HCT116 (cell line): ENCODE measurements at regions not wholly inside any gene's neighbourhood (a gene's known extent, or its start where the extent isn't known, plus 50 kb on each side); places are given as distances from the start of the nearest gene placed in this dataset.

Experiments
- ATAC-seq: fragments of 200-7000 bp; cut with Tn5 transposase; 2 replicates; pipeline ENCODE4 v1.9.1; 2020; ENCODE audit warnings: mild to moderate bottlenecking, moderate library complexity
- BruUV-seq: library from RNA; stranded (reverse); fragments of 400-500 nt; replicated peaks from 2 replicates; lab custom pipeline; 2021; lab: Mats Ljungman, UMichigan
- CTCF ChIA-PET: fragments of 300-600 bp; sonication (Branson Sonifier 250); formaldehyde crosslinking; loops from one replicate; lab custom pipeline; 2021; ENCODE audit warnings: antibody characterized with exemption; lab: Charles Lee
- POLR2A ChIA-PET: fragments of 300-600, 350-600 bp; sonication (Branson Sonifier 250); formaldehyde crosslinking; loops from one replicate; lab custom pipeline; 2021; ENCODE audit warnings: antibody characterized with exemption; lab: Charles Lee
- RAD21 ChIA-PET, 2 experiments: fragments of 300-600 bp; sonication (Branson Sonifier 250); formaldehyde crosslinking; loops; one replicate each; lab custom pipeline; 2023; ENCODE audit warnings: low total read pairs in 2 of 2; ENCODE audit not compliant: uncharacterized antibody in 2 of 2, unreplicated experiment in 2 of 2, low non-redundant PET in 1 of 2; lab: Charles Lee
- DNase-seq: peaks from one replicate; pipeline ENCODE4 v3.0.0-alpha.2; 2010; ENCODE audit warnings: low read depth, low spot score
- H2AFZ ChIP-seq: fragments of 200-600 bp; shearing (Covaris generic), sonication (generic); 2 replicates; pipeline ENCODE4 v1.6.1; 2017; ENCODE audit warnings: low read depth, mixed run types, mixed read lengths, antibody characterized with exemption, low read length; ENCODE audit not compliant: poor library complexity, severe bottlenecking
- H3K27ac ChIP-seq: 2 replicates; pipeline ENCODE4 v1.5.1; 2012; ENCODE audit warnings: low read depth, low read length
- H3K27me3 ChIP-seq: fragments of 200-600 bp; sonication (generic); 2 replicates; pipeline ENCODE4 v1.6.1; 2016; ENCODE audit warnings: mixed run types, low read length, mixed read lengths; ENCODE audit not compliant: insufficient read depth
- H3K36me3 ChIP-seq, 2 experiments: fragments of 200-500 bp in 1 of 2; fragments of 200-600 bp in 1 of 2; sonication (Bioruptor generic) in 1 of 2; sonication (generic) in 1 of 2; 2 replicates each; pipeline versions ENCODE4 v1.5.1 to v1.6.1; 2014 to 2016; ENCODE audit warnings: low read length in 2 of 2, inconsistent platforms in 1 of 2, mixed read lengths in 1 of 2, mixed run types in 1 of 2; ENCODE audit not compliant: insufficient read depth in 2 of 2, control insufficient read depth in 1 of 2
- H3K4me1 ChIP-seq, 2 experiments: fragments of 200-600 bp in 1 of 2; sonication (generic) in 1 of 2; 2 replicates each; pipeline versions ENCODE4 v1.5.1 to v1.6.1; 2012 to 2017; ENCODE audit warnings: low read length in 2 of 2, inconsistent platforms in 1 of 2, mild to moderate bottlenecking in 1 of 2, mixed read lengths in 1 of 2, mixed run types in 1 of 2, moderate library complexity in 1 of 2; ENCODE audit not compliant: insufficient read depth in 2 of 2, control insufficient read depth in 1 of 2
- H3K4me2 ChIP-seq: fragments of 200-600 bp; sonication (generic); 2 replicates; pipeline ENCODE4 v1.6.1; 2017; ENCODE audit warnings: mixed run types, low read length, mixed read lengths
- H3K4me3 ChIP-seq, 2 experiments: fragments of 200-600 bp in 1 of 2; sonication (generic) in 1 of 2; replicated peaks in 1 of 2; 2 replicates each; pipeline ENCODE4 v1.5.1; 2011 to 2016; ENCODE audit warnings: low read length in 2 of 2, control low read depth in 1 of 2, low read depth in 1 of 2, mild to moderate bottlenecking in 1 of 2, mixed read lengths in 1 of 2, mixed run types in 1 of 2
- H3K79me2 ChIP-seq: fragments of 200-600 bp; sonication (generic); 2 replicates; pipeline ENCODE4 v1.6.1; 2017; ENCODE audit warnings: mild to moderate bottlenecking, mixed run types, low read length, moderate library complexity, mixed read lengths; ENCODE audit not compliant: insufficient read depth
- H3K9ac ChIP-seq: fragments of 200-600 bp; sonication (generic); 2 replicates; pipeline ENCODE4 v1.6.1; 2016; ENCODE audit warnings: low read length, mixed read lengths
- H3K9me2 ChIP-seq: fragments of 200-600 bp; sonication (generic), shearing (Covaris generic); 2 replicates; pipeline ENCODE4 v1.6.1; 2017; ENCODE audit warnings: mixed run types, mild to moderate bottlenecking, moderate library complexity; ENCODE audit not compliant: insufficient read depth
- H3K9me3 ChIP-seq, 2 experiments: fragments of 200-500 bp in 1 of 2; fragments of 200-600 bp in 1 of 2; sonication (Bioruptor generic) in 1 of 2; sonication (generic) in 1 of 2; 2 replicates each; pipeline ENCODE4 v1.6.1; 2014 to 2017; ENCODE audit warnings: low read length in 2 of 2, mixed read lengths in 2 of 2, inconsistent platforms in 1 of 2, low read depth in 1 of 2, mild to moderate bottlenecking in 1 of 2, mixed run types in 1 of 2, moderate library complexity in 1 of 2; ENCODE audit not compliant: control insufficient read depth in 1 of 2, insufficient read depth in 1 of 2
- H4K20me1 ChIP-seq: fragments of 200-600 bp; sonication (generic), shearing (Covaris generic); 2 replicates; pipeline ENCODE4 v1.6.1; 2017; ENCODE audit warnings: mixed run types, mild to moderate bottlenecking, moderate library complexity; ENCODE audit not compliant: insufficient read depth
- ATF3 ChIP-seq: IDR thresholded peaks from 2 replicates; pipeline ENCODE4 v1.6.1; 2012
- CTCF ChIP-seq, 3 experiments: fragments of 200-600 bp in 1 of 3; sonication (generic) in 1 of 3; IDR thresholded peaks in 2 of 3; conservative IDR thresholded peaks in 1 of 3; 2 replicates each; pipeline ENCODE4 v1.5.1; 2012 to 2017; ENCODE audit warnings: low read depth in 2 of 3, low read length in 2 of 3, antibody characterized with exemption in 1 of 3, borderline replicate concordance in 1 of 3, control low read depth in 1 of 3, mild to moderate bottlenecking in 1 of 3, mixed read lengths in 1 of 3, mixed run types in 1 of 3, moderate library complexity in 1 of 3; ENCODE audit not compliant: insufficient read depth in 1 of 3
- EGR1 ChIP-seq: IDR thresholded peaks from 2 replicates; pipeline ENCODE4 v1.6.1; 2012; ENCODE audit warnings: low read depth
- ELF1 ChIP-seq: IDR thresholded peaks from 2 replicates; pipeline ENCODE4 v1.6.1; 2012; ENCODE audit warnings: low read depth, borderline replicate concordance
- EZH2phosphoT487 ChIP-seq: fragments of 200-600 bp; IDR thresholded peaks from 2 replicates; pipeline ENCODE4 v1.6.1; 2018; ENCODE audit warnings: antibody characterized with exemption, borderline replicate concordance
- JUND ChIP-seq: IDR thresholded peaks from 2 replicates; pipeline ENCODE4 v1.6.1; 2012
- MAX ChIP-seq: IDR thresholded peaks from 2 replicates; pipeline ENCODE4 v1.6.1; 2012
- POLR2AphosphoS5 ChIP-seq: IDR thresholded peaks from 2 replicates; pipeline ENCODE4 v1.6.1; 2011; ENCODE audit warnings: mild to moderate bottlenecking, low read depth, low read length, moderate library complexity
- RAD21 ChIP-seq: IDR thresholded peaks from 2 replicates; pipeline ENCODE4 v1.6.1; 2012; ENCODE audit warnings: low read depth, mild to moderate bottlenecking
- TCF7L2 ChIP-seq: IDR thresholded peaks from 2 replicates; pipeline ENCODE4 v1.7.0; 2011; ENCODE audit warnings: borderline replicate concordance, inconsistent platforms; ENCODE audit not compliant: insufficient read depth, insufficient read length; ENCODE audit errors: extremely low read depth
- YY1 ChIP-seq: IDR thresholded peaks from 2 replicates; pipeline ENCODE4 v1.6.1; 2011; ENCODE audit warnings: low read length, low read depth, moderate library complexity, mild to moderate bottlenecking; ENCODE audit not compliant: insufficient replicate concordance; ENCODE audit errors: extremely low read depth
- ZBTB33 ChIP-seq: IDR thresholded peaks from 2 replicates; pipeline ENCODE4 v1.6.1; 2011; ENCODE audit warnings: mild to moderate bottlenecking, low read length, moderate library complexity; ENCODE audit not compliant: insufficient replicate concordance; ENCODE audit errors: extremely low read depth
- ZNF274 ChIP-seq: fragments of 200-500 bp; sonication (Bioruptor generic); IDR thresholded peaks from 2 replicates; pipeline ENCODE4 v1.6.1; 2014; ENCODE audit warnings: mild to moderate bottlenecking, low read depth, low read length, inconsistent platforms
- intact Hi-C: fragments of 100-400 bp; cut with micrococcal nuclease; formaldehyde crosslinking; loops from 2 replicates; pipeline ENCODE4 v1.10.0; 2022

- ChIA-PET RAD21 (no interaction called here), CTCF (interaction anchor here (1.7 kb wide), 1 partner anchor 191 kb away, joined by 9 read pairs; no protein-coding TSS in a partner anchor), POLR2A (no interaction called here)
- H3K27me3 ChIP-seq = no peaks in the 10 kb centered on the region; the same call in 1 of the 2 replicates
- no peaks in the 10 kb centered on the region for H4K20me1 ChIP-seq
- BruUV-seq = no TSS peak
- ATAC-seq (no peak), DNase-seq (no peak)
- no peak overlapping the region for H3K9ac ChIP-seq
- no peak overlapping the region for H3K4me3 ChIP-seq
- H3K36me3 ChIP-seq = no peaks in the 10 kb centered on the region
- no peaks in the 10 kb centered on the region for H3K79me2 ChIP-seq
- no peak overlapping the region for H2AFZ ChIP-seq
- TF ChIP-seq EZH2phosphoT487 (no peak), ELF1 (no peak), MAX (no peak), ZBTB33 (no peak), CTCF (IDR thresholded peaks at IDR 0.05 in 2 of 3, conservative IDR thresholded peaks at IDR 0.05 in 1 of 3; ENCODE audit: borderline replicate concordance in 1 of 3, insufficient read depth in 1 of 3, low read depth in 2 of 3, low read length in 2 of 3) (no peak), POLR2AphosphoS5 (no peak), JUND (no peak), ATF3 (no peak), TCF7L2 (no peak), EGR1 (no peak), YY1 (no peak), RAD21 (no peak), ZNF274 (no peak)
- TF ChIP-seq, all 23 proteins: peak for 0
- intact Hi-C loops = loop anchor here (5.0 kb wide), 1 partner anchor 802 kb away; no protein-coding TSS in a partner anchor
- no peaks in the 10 kb centered on the region for H3K9me3 ChIP-seq
- H3K27ac ChIP-seq = no peak overlapping the region
- H3K4me2 ChIP-seq = no peak overlapping the region
- peaks cover 0 to 12% of the 10 kb centered on the region in 2 experiments; a peak in 2 of 4 replicates for H3K4me1 ChIP-seq
- H3K9me2 ChIP-seq = no peaks in the 10 kb centered on the region
Observed at GRCh38 chr15:77824361-77825251, 191.9 kb upstream of the LINGO1 start.
